Ishikawa (cell line): ENCODE measurements at regions not wholly inside any gene's neighbourhood (a gene's known extent, or its start where the extent isn't known, plus 50 kb on each side); places are given as distances from the start of the nearest gene placed in this dataset.

Experiments
- CEBPB ChIP-seq: IDR thresholded peaks from 2 replicates; pipeline ENCODE4 v1.6.1; 2012
- CREB1 ChIP-seq: IDR thresholded peaks from 2 replicates; pipeline ENCODE4 v1.6.1; 2012; ENCODE audit warnings: low read depth
- EP300 ChIP-seq: IDR thresholded peaks from 2 replicates; pipeline ENCODE4 v1.6.1; 2012; ENCODE audit warnings: borderline replicate concordance
- RAD21 ChIP-seq: IDR thresholded peaks from 2 replicates; pipeline ENCODE4 v1.6.1; 2012; ENCODE audit warnings: low read depth
- TAF1 ChIP-seq: IDR thresholded peaks from 2 replicates; pipeline ENCODE4 v1.6.1; 2012; ENCODE audit warnings: low read depth, mild to moderate bottlenecking
- TCF12 ChIP-seq: IDR thresholded peaks from 2 replicates; pipeline ENCODE4 v1.6.1; 2012; ENCODE audit warnings: low read depth
- YY1 ChIP-seq: IDR thresholded peaks from 2 replicates; pipeline ENCODE4 v1.6.1; 2012; ENCODE audit warnings: low read depth
- ZBTB7A ChIP-seq: IDR thresholded peaks from 2 replicates; pipeline ENCODE4 v1.6.1; 2012; ENCODE audit warnings: low read depth
- TF ChIP-seq, protein P1 (sequence below): IDR thresholded peaks from 2 replicates; pipeline ENCODE4 v1.6.1; 2012; ENCODE audit warnings: low read depth, mild to moderate bottlenecking
- TF ChIP-seq, protein P2 (sequence below): IDR thresholded peaks from 2 replicates; pipeline ENCODE4 v1.6.1; 2012

DNA sequence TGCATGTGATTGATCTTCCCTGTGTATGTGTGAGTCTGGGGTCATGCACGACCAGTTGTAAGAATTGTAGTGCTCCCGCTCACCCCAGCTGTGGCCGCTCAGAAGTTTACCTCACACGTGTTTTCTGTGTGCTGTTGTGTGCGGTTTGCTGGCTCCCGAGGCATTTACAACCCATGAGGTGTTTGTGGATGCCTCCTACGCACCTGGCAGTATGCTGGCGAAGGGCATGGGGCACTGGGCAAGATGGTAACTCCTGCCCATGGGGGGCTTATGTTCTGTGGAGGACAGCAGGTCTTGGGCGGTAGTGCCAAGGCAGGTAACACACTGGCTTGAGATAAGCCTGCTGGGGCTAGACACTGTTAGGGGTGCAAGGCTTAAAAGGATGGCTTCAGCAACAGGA is 102.6 kb upstream of the HS6ST1 start:
- TF ChIP-seq EP300 = no peak
- TF ChIP-seq RAD21 = no peak
- TF ChIP-seq, protein P1, sequence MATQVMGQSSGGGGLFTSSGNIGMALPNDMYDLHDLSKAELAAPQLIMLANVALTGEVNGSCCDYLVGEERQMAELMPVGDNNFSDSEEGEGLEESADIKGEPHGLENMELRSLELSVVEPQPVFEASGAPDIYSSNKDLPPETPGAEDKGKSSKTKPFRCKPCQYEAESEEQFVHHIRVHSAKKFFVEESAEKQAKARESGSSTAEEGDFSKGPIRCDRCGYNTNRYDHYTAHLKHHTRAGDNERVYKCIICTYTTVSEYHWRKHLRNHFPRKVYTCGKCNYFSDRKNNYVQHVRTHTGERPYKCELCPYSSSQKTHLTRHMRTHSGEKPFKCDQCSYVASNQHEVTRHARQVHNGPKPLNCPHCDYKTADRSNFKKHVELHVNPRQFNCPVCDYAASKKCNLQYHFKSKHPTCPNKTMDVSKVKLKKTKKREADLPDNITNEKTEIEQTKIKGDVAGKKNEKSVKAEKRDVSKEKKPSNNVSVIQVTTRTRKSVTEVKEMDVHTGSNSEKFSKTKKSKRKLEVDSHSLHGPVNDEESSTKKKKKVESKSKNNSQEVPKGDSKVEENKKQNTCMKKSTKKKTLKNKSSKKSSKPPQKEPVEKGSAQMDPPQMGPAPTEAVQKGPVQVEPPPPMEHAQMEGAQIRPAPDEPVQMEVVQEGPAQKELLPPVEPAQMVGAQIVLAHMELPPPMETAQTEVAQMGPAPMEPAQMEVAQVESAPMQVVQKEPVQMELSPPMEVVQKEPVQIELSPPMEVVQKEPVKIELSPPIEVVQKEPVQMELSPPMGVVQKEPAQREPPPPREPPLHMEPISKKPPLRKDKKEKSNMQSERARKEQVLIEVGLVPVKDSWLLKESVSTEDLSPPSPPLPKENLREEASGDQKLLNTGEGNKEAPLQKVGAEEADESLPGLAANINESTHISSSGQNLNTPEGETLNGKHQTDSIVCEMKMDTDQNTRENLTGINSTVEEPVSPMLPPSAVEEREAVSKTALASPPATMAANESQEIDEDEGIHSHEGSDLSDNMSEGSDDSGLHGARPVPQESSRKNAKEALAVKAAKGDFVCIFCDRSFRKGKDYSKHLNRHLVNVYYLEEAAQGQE = no peak
- TF ChIP-seq, protein P2, sequence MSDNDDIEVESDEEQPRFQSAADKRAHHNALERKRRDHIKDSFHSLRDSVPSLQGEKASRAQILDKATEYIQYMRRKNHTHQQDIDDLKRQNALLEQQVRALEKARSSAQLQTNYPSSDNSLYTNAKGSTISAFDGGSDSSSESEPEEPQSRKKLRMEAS = no peak
- no peak for TF ChIP-seq TAF1
- TF ChIP-seq CREB1 = no peak
- TF ChIP-seq ZBTB7A = no peak
- no peak for TF ChIP-seq CEBPB
- TF ChIP-seq YY1 = no peak
- TF ChIP-seq TCF12 = no peak
